GM23248 (cell line): ENCODE measurements at regions not wholly inside any gene's neighbourhood (a gene's known extent, or its start where the extent isn't known, plus 50 kb on each side); places are given as distances from the start of the nearest gene placed in this dataset.

Experiments
- DNase-seq: peaks from one replicate; pipeline ENCODE4 v3.0.0-alpha.2; 2015
- H2AFZ ChIP-seq: fragments of 200-600 bp; sonication (generic); 2 replicates; pipeline ENCODE4 v1.6.1; 2016; ENCODE audit warnings: antibody characterized with exemption
- H3F3A ChIP-seq: fragments of 200-600 bp; sonication (generic); 2 replicates; pipeline ENCODE4 v1.6.1; 2016; ENCODE audit warnings: mild to moderate bottlenecking, antibody characterized with exemption, mixed run types; ENCODE audit not compliant: insufficient read depth
- H3K27ac ChIP-seq: fragments of 200-600 bp; sonication (generic); 2 replicates; pipeline ENCODE4 v1.5.1; 2016; ENCODE audit warnings: mild to moderate bottlenecking
- H3K27me3 ChIP-seq: fragments of 200-600 bp; sonication (generic); replicated peaks from 2 replicates; pipeline ENCODE4 v1.6.1; 2016; ENCODE audit warnings: mild to moderate bottlenecking; ENCODE audit not compliant: insufficient read depth
- H3K36me3 ChIP-seq: fragments of 200-600 bp; sonication (generic); 2 replicates; pipeline ENCODE4 v1.6.1; 2016; ENCODE audit warnings: low read depth, mild to moderate bottlenecking
- H3K4me1 ChIP-seq: fragments of 200-600 bp; sonication (generic); 2 replicates; pipeline ENCODE4 v1.6.1; 2016; ENCODE audit warnings: mild to moderate bottlenecking; ENCODE audit not compliant: insufficient read depth
- H3K4me2 ChIP-seq: fragments of 200-600 bp; sonication (generic); one replicate; pipeline ENCODE4 v1.6.1; 2016; ENCODE audit warnings: mild to moderate bottlenecking; ENCODE audit not compliant: unreplicated experiment
- H3K4me3 ChIP-seq: fragments of 200-600 bp; sonication (generic); 2 replicates; pipeline ENCODE4 v1.5.1; 2016; ENCODE audit warnings: mild to moderate bottlenecking
- H3K79me2 ChIP-seq: fragments of 200-600 bp; sonication (generic); 2 replicates; pipeline ENCODE4 v1.6.1; 2016; ENCODE audit warnings: mild to moderate bottlenecking; ENCODE audit not compliant: insufficient read depth
- H3K9ac ChIP-seq: fragments of 200-600 bp; sonication (generic); 2 replicates; pipeline ENCODE4 v1.6.1; 2016; ENCODE audit warnings: mild to moderate bottlenecking
- H3K9me2 ChIP-seq: fragments of 200-600 bp; sonication (generic); 2 replicates; pipeline ENCODE4 v1.6.1; 2016; ENCODE audit warnings: mixed run types, mild to moderate bottlenecking, moderate library complexity; ENCODE audit not compliant: insufficient read depth
- H3K9me3 ChIP-seq: fragments of 200-600 bp; sonication (generic); one replicate; pipeline ENCODE4 v1.6.1; 2017; ENCODE audit warnings: low read depth
- H4K20me1 ChIP-seq: fragments of 200-600 bp; sonication (generic); 2 replicates; pipeline ENCODE4 v1.6.0; 2016; ENCODE audit not compliant: insufficient read depth
- EZH2 ChIP-seq: fragments of 200-600 bp; sonication (generic); IDR thresholded peaks from 2 replicates; pipeline ENCODE4 v1.6.1; 2018; ENCODE audit warnings: antibody characterized with exemption, mild to moderate bottlenecking; ENCODE audit not compliant: insufficient read depth, poor library complexity, severe bottlenecking
- EZH2phosphoT487 ChIP-seq: fragments of 200-600 bp; sonication (generic); IDR thresholded peaks from 2 replicates; pipeline ENCODE4 v1.6.1; 2018; ENCODE audit warnings: antibody characterized with exemption, moderate library complexity, mild to moderate bottlenecking, low read depth; ENCODE audit not compliant: insufficient read depth
- WGBS, 2 experiments: methylation state at CpG; one replicate each; pipeline ENCODE4 v1.1.6; 2015 to 2017; ENCODE audit warnings: low lambda C conversion rate in 2 of 2, low coverage in 1 of 2; ENCODE audit errors: missing lambda C conversion rate in 2 of 2; 5-methylcytosine and 5-hydroxymethylcytosine counted together
- in situ Hi-C: fragments of 300-500 bp; cut with MboI; formaldehyde crosslinking; loops from 2 replicates; pipeline ENCODE4 v1.15.0; 2020

DNA sequence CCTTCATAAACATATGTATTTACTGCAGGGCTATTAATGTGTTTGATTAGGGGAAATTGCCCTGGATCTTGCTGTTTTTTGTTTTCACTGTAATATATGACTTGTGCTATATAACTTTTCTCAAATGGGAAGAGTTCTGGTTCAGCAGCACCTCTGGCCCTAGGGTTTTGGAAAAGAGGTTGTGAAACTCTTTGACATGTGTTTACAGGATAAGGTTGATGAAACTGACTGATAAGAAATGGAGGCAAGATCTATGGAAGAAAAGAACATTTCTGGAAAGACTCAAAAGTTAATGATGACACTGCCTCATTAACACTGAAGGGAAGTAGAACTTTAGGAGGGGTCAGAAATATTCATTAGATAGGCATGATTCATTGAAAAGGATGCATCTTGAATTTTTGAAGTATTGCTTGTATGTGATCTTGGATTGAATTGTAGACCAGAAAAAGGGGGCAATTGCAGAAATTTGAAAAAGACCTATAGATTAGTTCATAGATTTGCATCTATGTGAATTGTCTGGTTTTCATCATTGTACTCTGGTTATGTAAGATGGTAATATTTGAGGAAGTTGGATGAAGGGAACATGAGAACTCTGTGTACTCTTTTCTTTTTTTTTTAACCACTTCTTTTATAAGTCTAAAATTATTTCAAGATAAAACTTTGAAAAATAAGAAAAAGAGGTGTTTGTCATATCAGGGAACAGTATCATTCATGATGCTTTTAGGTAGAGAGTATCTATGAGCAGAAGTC is 54.0 kb downstream of the UTRN start:
- Histone ChIP-seq H3K4me2 (no peak overlapping the region), H3K4me3 (no peak overlapping the region), H3K4me1 (peaks cover 31% of the 10 kb centered on the region), H3K27ac (no peak overlapping the region), H3K9me3 (no peaks in the 10 kb centered on the region), H3K27me3 (no peaks in the 10 kb centered on the region), H3K79me2 (peaks cover 100% of the 10 kb centered on the region), H3K36me3 (no peaks in the 10 kb centered on the region), H3F3A (0 out of 2 replicates have a peak, but pooled peaks cover 4% of the 10 kb centered on the region), H2AFZ (no peak overlapping the region), H4K20me1 (no peaks in the 10 kb centered on the region; the same call in none of the 2 replicates), H3K9me2 (no peaks in the 10 kb centered on the region), H3K9ac (no peak overlapping the region)
- TF ChIP-seq EZH2phosphoT487 (no peak), EZH2 (no peak)
- DNase-seq: no peak
- in situ Hi-C loops: no loop called here

DNA sequence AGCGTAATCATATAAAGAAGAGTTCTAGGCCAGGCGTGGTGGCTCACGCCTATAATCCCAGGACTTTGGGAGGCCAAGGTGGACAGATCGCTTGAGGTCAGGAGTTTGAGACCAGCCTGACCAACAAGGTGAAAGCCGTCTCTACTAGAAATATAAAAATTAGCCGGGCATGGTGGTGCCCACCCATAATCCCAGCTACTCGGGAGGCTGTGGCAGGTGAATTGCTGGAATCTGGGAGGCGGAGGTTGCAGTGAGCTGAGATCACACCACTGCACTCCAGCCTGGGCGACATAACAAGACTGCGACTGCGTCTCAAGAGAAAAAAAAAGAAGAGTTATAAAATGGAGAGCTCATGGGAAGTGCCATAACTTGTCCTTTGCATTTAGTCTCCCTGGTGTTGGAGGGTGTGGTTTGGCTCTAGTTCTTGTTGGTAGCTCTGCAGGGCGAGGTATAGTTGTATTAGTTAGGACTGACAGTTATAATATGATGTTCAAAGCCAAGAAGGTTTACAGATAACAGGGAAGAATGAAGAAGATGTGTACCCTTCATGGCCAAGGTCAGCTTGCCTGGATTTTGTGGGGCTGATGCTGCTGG is 54.8 kb downstream of the UTRN start:
- peaks cover 31% of the 10 kb centered on the region for H3K4me1 ChIP-seq
- H3K9ac ChIP-seq: no peak overlapping the region
- no peaks in the 10 kb centered on the region; the same call in none of the 2 replicates for H4K20me1 ChIP-seq
- no peaks in the 10 kb centered on the region for H3K9me2 ChIP-seq
- no peaks in the 10 kb centered on the region for H3K27me3 ChIP-seq
- no peaks in the 10 kb centered on the region for H3K36me3 ChIP-seq
- 92 to 93% methylated on average over 12 of the region's 12 CpGs for WGBS, 2 experiments
- peaks cover 100% of the 10 kb centered on the region for H3K79me2 ChIP-seq
- DNase-seq: no peak
- no peak overlapping the region for H3K4me2 ChIP-seq
- no peak overlapping the region for H3K4me3 ChIP-seq
- in situ Hi-C loops: no loop called here
- H2AFZ ChIP-seq: no peak overlapping the region
- H3K9me3 ChIP-seq: no peaks in the 10 kb centered on the region
- 0 out of 2 replicates have a peak, but pooled peaks cover 4% of the 10 kb centered on the region for H3F3A ChIP-seq
- H3K27ac ChIP-seq: no peak overlapping the region
- TF ChIP-seq EZH2phosphoT487: no peak
- no peak for TF ChIP-seq EZH2

GRCh38 chr6:144340541-144341371 is 55.6 kb downstream of the UTRN start:
- Histone ChIP-seq H3K36me3 (no peaks in the 10 kb centered on the region), H3K4me1 (peaks cover 31% of the 10 kb centered on the region), H3K9me3 (no peaks in the 10 kb centered on the region), H3K9ac (no peak overlapping the region), H3K27me3 (no peaks in the 10 kb centered on the region), H2AFZ (no peak overlapping the region), H3K79me2 (peaks cover 100% of the 10 kb centered on the region), H3K4me2 (no peak overlapping the region), H3K9me2 (no peaks in the 10 kb centered on the region), H4K20me1 (no peaks in the 10 kb centered on the region; the same call in 1 of the 2 replicates), H3K4me3 (no peak overlapping the region), H3F3A (0 out of 2 replicates have a peak, but pooled peaks cover 4% of the 10 kb centered on the region), H3K27ac (no peak overlapping the region)
- WGBS, 2 experiments: 84% methylated on average over 5 of the region's 5 CpGs
- peak; percentile 43 for DNase-seq
- no peak for TF ChIP-seq EZH2
- TF ChIP-seq EZH2phosphoT487: no peak
- in situ Hi-C loops: no loop called here

DNA sequence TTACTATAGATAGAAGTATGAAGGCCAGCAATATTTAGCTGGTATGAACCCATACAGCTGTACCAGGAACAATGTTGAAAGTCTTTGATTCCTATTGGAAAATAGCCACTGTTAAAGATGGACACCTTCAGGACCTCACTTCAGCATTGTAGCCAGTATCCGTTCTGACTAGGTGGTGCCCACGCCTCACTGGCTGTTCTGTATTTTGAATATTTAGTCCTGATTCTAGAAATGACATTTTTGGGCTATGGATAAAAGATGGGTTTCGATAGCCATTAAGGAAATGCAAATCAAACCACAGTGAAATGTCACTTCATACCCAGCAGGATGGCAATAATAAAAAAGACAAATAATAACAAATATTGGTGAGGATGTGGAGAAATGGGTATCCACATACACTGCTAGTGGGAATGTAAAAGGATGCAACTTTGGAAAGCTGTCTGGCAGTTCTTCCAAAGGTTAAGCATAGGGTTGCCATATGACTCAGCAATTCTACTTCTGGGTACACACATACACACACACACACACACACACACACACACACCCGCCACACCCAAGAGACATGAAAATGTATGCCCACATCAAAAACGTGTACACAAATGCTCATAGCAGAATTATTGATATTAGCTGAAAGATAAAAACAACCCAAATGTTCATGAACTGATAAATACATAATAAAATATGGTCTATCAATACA is 56.8 kb downstream of the UTRN start:
- Histone ChIP-seq H3K9me2 (no peaks in the 10 kb centered on the region), H3K4me3 (no peak overlapping the region), H3K27me3 (no peaks in the 10 kb centered on the region), H4K20me1 (no peaks in the 10 kb centered on the region; the same call in 1 of the 2 replicates), H3K79me2 (peaks cover 99% of the 10 kb centered on the region), H3F3A (peaks cover 12% of the 10 kb centered on the region), H3K9me3 (no peaks in the 10 kb centered on the region), H3K9ac (no peak overlapping the region), H3K36me3 (no peaks in the 10 kb centered on the region), H3K4me2 (no peak overlapping the region), H3K27ac (no peak overlapping the region), H3K4me1 (peaks cover 38% of the 10 kb centered on the region), H2AFZ (no peak overlapping the region)
- in situ Hi-C loops: no loop called here
- TF ChIP-seq EZH2phosphoT487 (no peak), EZH2 (no peak)
- no peak for DNase-seq
- WGBS, 2 experiments: 84 to 88% methylated on average over 5 of the region's 5 CpGs
